H1 (cell line): ENCODE measurements at regions not wholly inside any gene's neighbourhood (a gene's known extent, or its start where the extent isn't known, plus 50 kb on each side); places are given as distances from the start of the nearest gene placed in this dataset.

Experiments used
- CTBP2 ChIP-seq: IDR thresholded peaks from 2 replicates; pipeline ENCODE4 v1.7.0; 2011; ENCODE audit warnings: borderline replicate concordance, mild to moderate bottlenecking, moderate library complexity, mixed read lengths, low read length; ENCODE audit not compliant: insufficient read depth, insufficient read length
- E2F6 ChIP-seq: IDR thresholded peaks from 2 replicates; pipeline ENCODE4 v1.6.1; 2012; ENCODE audit warnings: inconsistent platforms
- USF2 ChIP-seq: IDR thresholded peaks from 2 replicates; pipeline ENCODE4 v1.6.1; 2011; ENCODE audit warnings: low read length, improper control_type of control experiment

- TF ChIP-seq E2F6 (no peak), USF2 (no peak), CTBP2 (no peak)
- TF ChIP-seq, all 59 proteins: peak for 0
Observed at GRCh38 chr15:97567411-97567810, 393.1 kb upstream of the ARRDC4 start (continued).
